HK-2 (cell line): ENCODE measurements at regions not wholly inside any gene's neighbourhood (a gene's known extent, or its start where the extent isn't known, plus 50 kb on each side); places are given as distances from the start of the nearest gene placed in this dataset.
"Not testable (repeated sequence)": the region's sequence is repeated elsewhere in the genome, so short reads cannot be mapped to it uniquely, and the experiment has no call there.

Source experiments
- DNase-seq: peaks from one replicate; pipeline ENCODE4 v3.0.0-alpha.2; 2018; ENCODE audit not compliant: unreplicated experiment

- DNase-seq = no peak
Observed at GRCh38 chr3:186454881-186455703, 89.1 kb downstream of the CRYGS start.

GRCh38 chr3:186453531-186453930 is 90.6 kb downstream of the CRYGS start:
- no peak for DNase-seq

- peak; percentile 10 for DNase-seq
Observed at GRCh38 chr3:186452517-186452916, 90.5 kb upstream of the DGKG start.

- DNase-seq = no peak
Observed at GRCh38 chr3:186451371-186451770, 89.3 kb upstream of the DGKG start.

GRCh38 chr3:186444974-186445373 is 82.9 kb upstream of the DGKG start:
- no peak for DNase-seq

GRCh38 chr3:186444288-186444687 is 82.3 kb upstream of the DGKG start:
- DNase-seq = no peak

- DNase-seq = not testable (repeated sequence)
Observed at GRCh38 chr3:186442979-186443378, 80.9 kb upstream of the DGKG start.

- DNase-seq = no peak
Observed at GRCh38 chr3:186442162-186442561, 80.1 kb upstream of the DGKG start.

- DNase-seq = no peak
Observed at GRCh38 chr3:186440891-186441290, 78.9 kb upstream of the DGKG start.

- no peak for DNase-seq
Observed at GRCh38 chr3:186439725-186440124, 77.7 kb upstream of the DGKG start.

- not testable (repeated sequence) for DNase-seq
Observed at GRCh38 chr3:186435332-186435731, 73.3 kb upstream of the DGKG start.

GRCh38 chr3:186432944-186433732 is 71.1 kb upstream of the DGKG start:
- DNase-seq = no peak

GRCh38 chr3:186432189-186432588 is 70.2 kb upstream of the DGKG start:
- no peak for DNase-seq

GRCh38 chr3:186427627-186428281 is 65.7 kb upstream of the DGKG start:
- DNase-seq = no peak

GRCh38 chr3:186425788-186426730 is 64.0 kb upstream of the DGKG start:
- DNase-seq = no peak

GRCh38 chr3:186421946-186422345 is 59.9 kb upstream of the DGKG start:
- no peak for DNase-seq

- no peak for DNase-seq
Observed at GRCh38 chr3:186418671-186419145, 56.7 kb upstream of the DGKG start.

GRCh38 chr3:186417791-186418190 is 55.8 kb upstream of the DGKG start:
- no peak for DNase-seq

GRCh38 chr3:186414735-186415419 is 52.8 kb upstream of the DGKG start:
- no peak for DNase-seq

GRCh38 chr3:186413615-186414415 is 51.8 kb upstream of the DGKG start:
- DNase-seq = no peak
